ENCODE measurements at regions not wholly inside any gene's neighbourhood (a gene's known extent, or its start where the extent isn't known, plus 50 kb on each side); places are given as distances from the start of the nearest gene placed in this dataset.
"Not testable (repeated sequence)": the region's sequence is repeated elsewhere in the genome, so short reads cannot be mapped to it uniquely, and the experiment has no call there.

GRCh38 chr13:109271555-109272541 lies 514.5 kb downstream of the IRS2 start:
- no peak for DNase-seq (ENCODE audit: low spot score)
- no peak for TF ChIP-seq CTCF (conservative IDR thresholded peaks at IDR 0.05; ENCODE audit: low read depth)
- POLR2A ChIA-PET (ENCODE audit: low non-redundant PET), result no interaction called here
- CTCF ChIA-PET, result interaction anchor here (0.6 kb wide), 1 partner anchor 36 kb away, joined by 4 read pairs; no protein-coding TSS in a partner anchor
- peak overlapping the region; percentile 86; the same call in 1 of the 2 replicates for H3K27ac ChIP-seq

- TF ChIP-seq CTCF (conservative IDR thresholded peaks at IDR 0.05; ENCODE audit: low read depth), result no peak
- POLR2A ChIA-PET (ENCODE audit: low non-redundant PET), result no interaction called here
- peak overlapping the region; percentile 86 for H3K27ac ChIP-seq
- no peak for DNase-seq (ENCODE audit: low spot score)
- CTCF ChIA-PET, result no interaction called here
These were observed 515.3 kb downstream of the IRS2 start for GRCh38 chr13:109271061-109271460.

- H3K27ac ChIP-seq; CTCF ChIA-PET; POLR2A ChIA-PET (ENCODE audit: low non-redundant PET); DNase-seq (ENCODE audit: low spot score): not testable (repeated sequence)
These were observed 517.0 kb downstream of the IRS2 start for GRCh38 chr13:109269381-109269780.

- peak overlapping the region; percentile 49; the same call in 1 of the 2 replicates for H3K27ac ChIP-seq
- DNase-seq (ENCODE audit: low spot score); POLR2A ChIA-PET (ENCODE audit: low non-redundant PET); CTCF ChIA-PET: not testable (repeated sequence)
These were observed 517.9 kb downstream of the IRS2 start for GRCh38 chr13:109268492-109268891.

GRCh38 chr13:109267400-109267799 lies 519.0 kb downstream of the IRS2 start:
- H3K27ac ChIP-seq, result peak overlapping the region; percentile 62

GRCh38 chr13:109265438-109265742 lies 521.0 kb downstream of the IRS2 start:
- POLR2A ChIA-PET (ENCODE audit: low non-redundant PET); DNase-seq (ENCODE audit: low spot score): not testable (repeated sequence)
- CTCF ChIA-PET, result interaction anchor here (0.6 kb wide), 1 partner anchor 727 kb away, joined by 4 read pairs; no protein-coding TSS in a partner anchor
- H3K27ac ChIP-seq, result peak overlapping the region; percentile 94

More at GRCh38 chr13:109267400-109267799, 519.0 kb downstream of the IRS2 start:
- POLR2A ChIA-PET (ENCODE audit: low non-redundant PET); DNase-seq (ENCODE audit: low spot score); CTCF ChIA-PET: not testable (repeated sequence)

GRCh38 chr13:109264603-109265437 lies 521.6 kb downstream of the IRS2 start:
- POLR2A ChIA-PET (ENCODE audit: low non-redundant PET); DNase-seq (ENCODE audit: low spot score): not testable (repeated sequence)
- CTCF ChIA-PET, result interaction anchor here (0.6 kb wide), 2 partner anchors 50 to 728 kb away, joined by 3 to 4 read pairs; no protein-coding TSS in a partner anchor
- H3K27ac ChIP-seq, result peak overlapping the region; percentile 94

- POLR2A ChIA-PET (ENCODE audit: low non-redundant PET); DNase-seq (ENCODE audit: low spot score); CTCF ChIA-PET: not testable (repeated sequence)
- H3K27ac ChIP-seq, result peak overlapping the region; percentile 91
These were observed 528.6 kb downstream of the IRS2 start for GRCh38 chr13:109257761-109258157.
